ENCODE measurements at regions not wholly inside any gene's neighbourhood (a gene's known extent, or its start where the extent isn't known, plus 50 kb on each side); places are given as distances from the start of the nearest gene placed in this dataset.

- TF ChIP-seq CTCF (conservative IDR thresholded peaks at IDR 0.05; ENCODE audit: low read depth, low read length) (no peak), EZH2 (IDR thresholded peaks at IDR 0.05; ENCODE audit: low read length, unreplicated experiment) (no peak), EZH2phosphoT487 (IDR thresholded peaks at IDR 0.05; ENCODE audit: borderline replicate concordance, low read length) (no peak)
Measured at GRCh38 chr1:5650283-5651026, 341.8 kb downstream of the NPHP4 start.
